ENCODE measurements at regions not wholly inside any gene's neighbourhood (a gene's known extent, or its start where the extent isn't known, plus 50 kb on each side); places are given as distances from the start of the nearest gene placed in this dataset.

DNA sequence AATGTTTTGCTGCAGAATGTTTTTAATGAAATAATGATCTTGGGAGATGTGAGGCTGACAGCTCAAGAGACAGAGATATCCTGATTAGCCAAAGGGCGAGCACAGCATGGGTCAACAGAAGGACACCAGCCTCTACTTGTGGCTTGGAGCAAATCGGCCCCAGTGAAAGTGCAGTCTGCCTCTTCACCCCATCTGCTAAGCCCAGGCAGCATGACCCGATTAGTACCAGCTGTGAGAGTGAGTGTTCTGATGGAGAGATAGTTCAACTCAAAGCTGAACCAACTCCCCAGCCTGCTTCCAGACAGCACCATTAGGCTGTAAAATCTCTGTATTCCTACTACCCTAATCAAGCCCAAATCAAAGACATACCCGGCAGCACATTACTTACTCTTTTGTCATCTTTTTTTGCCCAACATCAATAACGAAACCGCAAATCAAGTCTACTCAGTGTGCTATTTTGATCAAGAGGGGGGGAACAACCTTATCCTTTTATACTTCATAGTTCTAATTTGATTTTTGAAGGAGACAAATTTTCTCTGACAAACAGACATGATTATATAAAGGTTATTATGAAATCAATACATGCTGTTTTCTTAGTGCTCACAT, 514.1 kb upstream of the NRSN1 start:
- TF ChIP-seq EZH2 (IDR thresholded peaks at IDR 0.05; ENCODE audit: borderline replicate concordance, low read length) = no peak
- TF ChIP-seq, protein P1, sequence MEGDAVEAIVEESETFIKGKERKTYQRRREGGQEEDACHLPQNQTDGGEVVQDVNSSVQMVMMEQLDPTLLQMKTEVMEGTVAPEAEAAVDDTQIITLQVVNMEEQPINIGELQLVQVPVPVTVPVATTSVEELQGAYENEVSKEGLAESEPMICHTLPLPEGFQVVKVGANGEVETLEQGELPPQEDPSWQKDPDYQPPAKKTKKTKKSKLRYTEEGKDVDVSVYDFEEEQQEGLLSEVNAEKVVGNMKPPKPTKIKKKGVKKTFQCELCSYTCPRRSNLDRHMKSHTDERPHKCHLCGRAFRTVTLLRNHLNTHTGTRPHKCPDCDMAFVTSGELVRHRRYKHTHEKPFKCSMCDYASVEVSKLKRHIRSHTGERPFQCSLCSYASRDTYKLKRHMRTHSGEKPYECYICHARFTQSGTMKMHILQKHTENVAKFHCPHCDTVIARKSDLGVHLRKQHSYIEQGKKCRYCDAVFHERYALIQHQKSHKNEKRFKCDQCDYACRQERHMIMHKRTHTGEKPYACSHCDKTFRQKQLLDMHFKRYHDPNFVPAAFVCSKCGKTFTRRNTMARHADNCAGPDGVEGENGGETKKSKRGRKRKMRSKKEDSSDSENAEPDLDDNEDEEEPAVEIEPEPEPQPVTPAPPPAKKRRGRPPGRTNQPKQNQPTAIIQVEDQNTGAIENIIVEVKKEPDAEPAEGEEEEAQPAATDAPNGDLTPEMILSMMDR (IDR thresholded peaks at IDR 0.05; ENCODE audit: low read length) = no peak

Measured in OCI-LY1 (cell line).